ENCODE measurements at regions not wholly inside any gene's neighbourhood (a gene's known extent, or its start where the extent isn't known, plus 50 kb on each side); places are given as distances from the start of the nearest gene placed in this dataset.

DNA sequence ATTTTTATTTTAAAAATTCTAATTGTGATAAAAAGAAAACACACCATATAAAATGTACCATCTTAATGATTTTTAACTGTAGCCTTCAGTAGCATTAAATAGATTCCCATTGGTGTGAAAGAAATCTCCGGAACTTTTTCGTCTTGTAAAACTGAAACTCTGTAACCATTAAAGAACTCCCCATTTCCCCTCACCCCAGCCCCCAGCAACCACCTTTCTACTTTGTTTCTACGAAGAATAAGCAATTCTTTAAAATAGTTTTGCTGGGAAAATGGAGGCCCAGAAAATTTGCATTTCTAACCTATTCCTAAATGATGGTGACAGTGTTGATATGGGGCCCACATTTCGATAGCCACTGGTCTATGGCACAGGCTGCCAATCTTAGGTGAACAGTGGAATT is 305.4 kb upstream of the PFKP start:
- Histone ChIP-seq H3K27me3 (peaks cover 30% of the 10 kb centered on the region), H3K4me1 (no peaks in the 10 kb centered on the region), H3K36me3 (no peaks in the 10 kb centered on the region), H3K9me3 (no peaks in the 10 kb centered on the region), H3K27ac (no peak overlapping the region), H3K4me3 (no peak overlapping the region)
- 81 to 83% methylated on average over 4 of the region's 4 CpGs for WGBS, 2 donors (ENCODE audit: low coverage in 1 of 2)
- TF ChIP-seq POLR2A (IDR thresholded peaks at IDR 0.05) (no peak), CTCF (IDR thresholded peaks at IDR 0.05) (no peak), EP300 (IDR thresholded peaks at IDR 0.05) (no peak), POLR2AphosphoS5 (IDR thresholded peaks at IDR 0.05) (no peak)
- ATAC-seq, result no peak

DNA sequence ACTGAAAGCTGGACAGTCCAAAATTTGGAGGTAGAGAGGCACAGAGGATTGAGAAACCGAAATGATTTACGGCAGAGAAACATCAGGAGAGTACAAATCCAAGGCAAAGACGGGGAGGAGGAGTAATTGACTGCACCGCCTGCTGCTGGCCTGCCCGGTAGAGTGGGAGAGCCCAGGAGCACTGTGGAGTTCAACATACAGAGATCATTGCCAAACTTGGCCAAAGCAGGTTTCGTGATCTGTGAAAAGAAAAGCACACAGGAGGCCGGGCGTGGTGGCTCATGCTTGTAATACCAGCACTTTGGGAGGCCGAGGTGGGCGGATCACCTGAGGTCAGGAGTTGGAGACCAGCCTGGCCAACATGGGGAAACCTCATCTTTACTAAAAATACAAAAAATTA is 306.0 kb upstream of the PFKP start:
- no peak overlapping the region for H3K4me3 ChIP-seq
- TF ChIP-seq EP300 (IDR thresholded peaks at IDR 0.05), result no peak
- no peak for TF ChIP-seq POLR2A (IDR thresholded peaks at IDR 0.05)
- no peak for TF ChIP-seq CTCF (IDR thresholded peaks at IDR 0.05)
- TF ChIP-seq POLR2AphosphoS5 (IDR thresholded peaks at IDR 0.05), result no peak
- peaks cover 27% of the 10 kb centered on the region for H3K27me3 ChIP-seq
- H3K4me1 ChIP-seq, result no peaks in the 10 kb centered on the region
- ATAC-seq, result no peak
- WGBS, 2 donors (ENCODE audit: low coverage in 1 of 2), result 67% methylated on average over 10 of the region's 10 CpGs; no CpG with 5 or more reads in 1 of the 2 donors
- H3K36me3 ChIP-seq, result no peaks in the 10 kb centered on the region
- no peaks in the 10 kb centered on the region for H3K9me3 ChIP-seq
- H3K27ac ChIP-seq, result no peak overlapping the region

DNA sequence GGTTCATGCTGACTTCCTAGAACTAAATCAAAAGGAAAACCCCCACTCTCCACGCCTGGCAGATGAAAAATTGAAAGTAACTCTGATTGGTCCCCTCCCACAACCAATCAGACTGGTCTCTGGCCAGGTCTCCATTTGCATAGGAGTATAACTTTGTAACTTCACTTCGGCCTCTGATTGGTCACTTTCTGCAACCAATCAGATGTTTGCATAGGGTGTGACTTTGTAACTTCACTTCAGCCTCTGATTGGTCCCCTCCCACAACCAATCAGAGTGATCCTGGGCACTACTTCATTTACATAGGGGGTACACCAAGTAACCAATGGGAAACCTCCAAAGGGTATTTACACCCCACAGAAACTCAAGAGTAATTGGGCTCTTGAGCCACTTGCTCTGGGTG is 306.6 kb upstream of the PFKP start:
- Histone ChIP-seq H3K9me3 (no peaks in the 10 kb centered on the region), H3K27me3 (peaks cover 27% of the 10 kb centered on the region), H3K36me3 (no peaks in the 10 kb centered on the region), H3K27ac (no peak overlapping the region), H3K4me1 (no peaks in the 10 kb centered on the region), H3K4me3 (no peak overlapping the region)
- WGBS, 2 donors (ENCODE audit: low coverage in 1 of 2), result 75 to 80% methylated on average over 1 to 2 of the region's 2 CpGs
- TF ChIP-seq POLR2AphosphoS5 (IDR thresholded peaks at IDR 0.05) (no peak), POLR2A (IDR thresholded peaks at IDR 0.05) (no peak), EP300 (IDR thresholded peaks at IDR 0.05) (no peak), CTCF (IDR thresholded peaks at IDR 0.05) (no peak)
- no peak for ATAC-seq

DNA sequence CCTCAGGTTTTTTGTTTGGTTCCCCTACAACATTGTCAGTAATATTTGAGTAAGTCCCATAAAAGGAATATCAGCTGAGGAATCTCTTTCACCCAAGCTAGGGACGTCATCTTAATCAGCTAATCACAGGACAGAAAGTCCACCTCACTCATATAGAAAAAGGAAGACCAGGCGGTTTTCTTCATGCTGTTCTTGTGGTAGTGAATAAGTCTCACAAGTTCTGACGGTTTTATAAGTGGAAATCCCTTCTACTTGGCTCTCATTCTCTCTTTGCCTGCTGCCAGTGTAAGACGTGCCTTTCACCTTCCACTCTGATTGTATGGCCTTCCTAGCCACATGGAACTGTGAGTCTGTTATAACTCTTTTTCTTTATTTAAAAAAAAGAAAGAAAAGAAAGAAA is 308.1 kb upstream of the PFKP start:
- Histone ChIP-seq H3K4me3 (no peak overlapping the region), H3K27me3 (peaks cover 19% of the 10 kb centered on the region), H3K4me1 (no peaks in the 10 kb centered on the region), H3K36me3 (no peaks in the 10 kb centered on the region), H3K9me3 (no peaks in the 10 kb centered on the region), H3K27ac (no peak overlapping the region)
- 41 to 47% methylated on average over 3 to 4 of the region's 4 CpGs for WGBS, 2 donors (ENCODE audit: low coverage in 1 of 2)
- no peak for TF ChIP-seq EP300 (IDR thresholded peaks at IDR 0.05)
- TF ChIP-seq CTCF (IDR thresholded peaks at IDR 0.05), result no peak
- no peak for TF ChIP-seq POLR2A (IDR thresholded peaks at IDR 0.05)
- no peak for TF ChIP-seq POLR2AphosphoS5 (IDR thresholded peaks at IDR 0.05)
- ATAC-seq, result no peak

GRCh38 chr10:2754943-2755342 is 312.4 kb upstream of the PFKP start:
- 54 to 70% methylated on average over 6 of the region's 6 CpGs for WGBS, 2 donors (ENCODE audit: low coverage in 1 of 2)
- Histone ChIP-seq H3K9me3 (no peaks in the 10 kb centered on the region), H3K4me3 (no peak overlapping the region), H3K27me3 (peaks cover 21% of the 10 kb centered on the region), H3K36me3 (no peaks in the 10 kb centered on the region), H3K4me1 (no peaks in the 10 kb centered on the region), H3K27ac (no peak overlapping the region)
- no peak for ATAC-seq
- TF ChIP-seq EP300 (IDR thresholded peaks at IDR 0.05) (no peak), POLR2A (IDR thresholded peaks at IDR 0.05) (no peak), CTCF (IDR thresholded peaks at IDR 0.05) (no peak), POLR2AphosphoS5 (IDR thresholded peaks at IDR 0.05) (no peak)
